ENCODE measurements at regions not wholly inside any gene's neighbourhood (a gene's known extent, or its start where the extent isn't known, plus 50 kb on each side); places are given as distances from the start of the nearest gene placed in this dataset.
A peak's percentile ranks its signal among the peaks of the same experiment; 100 is the strongest.

GRCh38 chr18:30160124-30160523, 882.4 kb downstream of the DSC3 start:
- intact Hi-C loops (cut with micrococcal nuclease; ENCODE audit: unreplicated experiment) (no loop called here), in situ Hi-C loops (cut with HindIII; ENCODE audit: extremely low pct_ligation_motif_present, low pct_unique_long_range_greater_than_20kb) (no loop called here)
- Histone ChIP-seq H3K9ac (ENCODE audit: insufficient read depth, low read depth, low read length) (no peak overlapping the region), H3K27ac (ENCODE audit: extremely low read length, insufficient read depth, low read length) (no peak overlapping the region), H3K36me3 (replicated peaks in 1 of 2; ENCODE audit: control insufficient read depth in 1 of 2, insufficient read depth in 2 of 2, low read length in 2 of 2) (no peaks in the 10 kb centered on the region), H3K9me3 (ENCODE audit: low read length) (no peaks in the 10 kb centered on the region), H3K79me2 (ENCODE audit: insufficient read depth, low read length) (no peaks in the 10 kb centered on the region), H2AFZ (ENCODE audit: low read length) (no peak overlapping the region), H3K4me3 (replicated peaks in 1 of 3; ENCODE audit: insufficient read depth in 1 of 3, low read depth in 2 of 3, low read length in 3 of 3) (no peak overlapping the region), H4K20me1 (ENCODE audit: insufficient read depth, low read length) (no peaks in the 10 kb centered on the region; the same call in 1 of the 2 replicates), H3K4me2 (ENCODE audit: low read depth, low read length) (no peak overlapping the region), H3K4me1 (ENCODE audit: insufficient read depth, low read length) (no peaks in the 10 kb centered on the region), H3K27me3 (ENCODE audit: control insufficient read depth in 1 of 2, insufficient read depth in 2 of 2, low read length in 2 of 2) (no peaks in the 10 kb centered on the region; a peak in 1 of 5 replicates)
- FAIRE-seq (no peak), DNase-seq (ENCODE audit: low spot score) (no peak), ATAC-seq (no peak)
- CTCF ChIA-PET (ENCODE audit: low intra/inter-chr PET ratio, low total read pairs), result no interaction called here
- no TSS peak for BruUV-seq (replicated peaks)
- POLR2A ChIA-PET, result no interaction called here
- TF ChIP-seq NFE2L2 (IDR thresholded peaks at IDR 0.05; ENCODE audit: low read length) (peak; percentile 39; the same call in 1 of the 2 replicates), FOXO4 (CRISPR knock-in tag; conservative IDR thresholded peaks at IDR 0.05) (no peak), ZNF75D (CRISPR knock-in tag; IDR thresholded peaks at IDR 0.05; ENCODE audit: borderline replicate concordance) (no peak), MAFF (IDR thresholded peaks at IDR 0.05; ENCODE audit: low read depth, low read length) (peak; percentile 53; the same call in 1 of the 2 replicates), U2AF2 (IDR thresholded peaks at IDR 0.05; ENCODE audit: low read depth, low read length) (no peak), MAFK (conservative IDR thresholded peaks at IDR 0.05 in 1 of 2, IDR thresholded peaks at IDR 0.05 in 1 of 2; ENCODE audit: low read length in 2 of 2) (peak; percentile 49 to 77; a peak in 3 of 4 replicates), NBN (conservative IDR thresholded peaks at IDR 0.05) (no peak)

GRCh38 chr18:30150586-30151250, 891.8 kb downstream of the DSC3 start:
- WGBS (ENCODE audit: low lambda C conversion rate), result 1% methylated on average over 2 of the region's 2 CpGs
- no peak overlapping the region for H3K9ac ChIP-seq (ENCODE audit: insufficient read depth, low read depth, low read length)
- DNase-seq (ENCODE audit: low spot score) (no peak), FAIRE-seq (no peak), ATAC-seq (no peak)
- H3K9me3 ChIP-seq (ENCODE audit: low read length), result no peaks in the 10 kb centered on the region
- no peaks in the 10 kb centered on the region for H3K4me1 ChIP-seq (ENCODE audit: insufficient read depth, low read length)
- no peaks in the 10 kb centered on the region for H3K27me3 ChIP-seq (ENCODE audit: control insufficient read depth in 1 of 2, insufficient read depth in 2 of 2, low read length in 2 of 2)
- H3K4me2 ChIP-seq (ENCODE audit: low read depth, low read length), result no peak overlapping the region
- in situ Hi-C loops (cut with HindIII; ENCODE audit: extremely low pct_ligation_motif_present, low pct_unique_long_range_greater_than_20kb) (no loop called here), intact Hi-C loops (cut with micrococcal nuclease; ENCODE audit: unreplicated experiment) (no loop called here)
- ChIA-PET POLR2A (no interaction called here), CTCF (ENCODE audit: low intra/inter-chr PET ratio, low total read pairs) (no interaction called here)
- no peak overlapping the region for H3K27ac ChIP-seq (ENCODE audit: extremely low read length, insufficient read depth, low read length)
- H3K36me3 ChIP-seq (replicated peaks in 1 of 2; ENCODE audit: control insufficient read depth in 1 of 2, insufficient read depth in 2 of 2, low read length in 2 of 2), result no peaks in the 10 kb centered on the region
- H3K79me2 ChIP-seq (ENCODE audit: insufficient read depth, low read length), result no peaks in the 10 kb centered on the region
- H2AFZ ChIP-seq (ENCODE audit: low read length), result no peak overlapping the region
- no TSS peak for BruUV-seq (replicated peaks)
- H3K4me3 ChIP-seq (replicated peaks in 1 of 3; ENCODE audit: insufficient read depth in 1 of 3, low read depth in 2 of 3, low read length in 3 of 3), result no peak overlapping the region
- H4K20me1 ChIP-seq (ENCODE audit: insufficient read depth, low read length), result no peaks in the 10 kb centered on the region
- no peak for TF ChIP-seq PAXIP1 (CRISPR knock-in tag; conservative IDR thresholded peaks at IDR 0.05)
- TF ChIP-seq ZNF205 (CRISPR knock-in tag; IDR thresholded peaks at IDR 0.05), result no peak
- TF ChIP-seq CREB3 (CRISPR knock-in tag; IDR thresholded peaks at IDR 0.05), result no peak
- TF ChIP-seq ZNF572 (CRISPR knock-in tag; IDR thresholded peaks at IDR 0.05), result no peak
- TF ChIP-seq HOMEZ (CRISPR knock-in tag; IDR thresholded peaks at IDR 0.05; ENCODE audit: low read depth), result no peak
